Embryonic facial prominence (tissue), 1 donor: ENCODE measurements at regions not wholly inside any gene's neighbourhood (a gene's known extent, or its start where the extent isn't known, plus 50 kb on each side); places are given as distances from the start of the nearest gene placed in this dataset.
A peak's percentile ranks its signal among the peaks of the same experiment; 100 is the strongest.
"Not testable (repeated sequence)": the region's sequence is repeated elsewhere in the genome, so short reads cannot be mapped to it uniquely, and the experiment has no call there.

Experiments used
- DNase-seq: peaks from one replicate; pipeline ENCODE4 v3.0.0-alpha.2; 2016; ENCODE audit errors: extremely low spot score

GRCh38 chr14:83172363-83172762, 1638.7 kb upstream of the SEL1L start:
- no peak for DNase-seq

DNA sequence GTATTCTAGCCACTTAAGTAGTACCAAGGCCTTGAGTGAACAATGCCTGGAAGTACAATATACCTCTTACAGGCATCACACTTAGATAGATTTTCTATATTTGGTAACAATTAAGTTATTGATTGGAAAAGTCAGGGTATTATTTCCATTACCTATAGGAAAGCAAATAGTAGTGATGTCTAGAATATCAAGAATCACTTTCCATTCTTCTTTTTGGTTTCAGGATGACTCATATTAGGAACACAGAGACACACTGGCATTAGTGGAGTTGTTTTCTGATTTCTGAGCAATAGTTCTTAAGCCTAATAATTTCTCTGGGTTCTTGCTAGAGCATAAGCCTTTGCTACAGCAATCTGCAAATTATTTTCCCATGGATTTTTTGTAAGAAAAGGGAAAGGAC, 1640.0 kb upstream of the SEL1L start:
- DNase-seq: no peak

DNA sequence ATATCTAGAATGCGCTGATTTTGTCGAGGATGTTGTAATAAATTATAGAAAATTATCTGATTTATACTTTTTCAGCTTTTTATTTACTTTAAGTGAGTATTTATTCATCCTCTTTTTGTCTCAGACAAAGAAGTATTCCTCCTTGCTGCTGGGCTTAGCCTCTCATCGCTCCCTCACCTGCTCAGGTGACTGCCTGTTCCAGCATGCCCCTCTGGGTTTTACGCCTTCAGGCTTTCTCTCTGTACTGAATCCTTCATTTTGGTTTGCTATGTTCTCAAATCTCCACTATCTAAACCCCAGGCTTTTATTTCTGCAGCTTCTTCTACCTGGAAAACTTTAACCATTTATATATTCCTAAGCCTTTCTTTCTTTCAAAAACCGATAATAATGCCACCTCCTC, 1650.9 kb upstream of the SEL1L start:
- no peak for DNase-seq

DNA sequence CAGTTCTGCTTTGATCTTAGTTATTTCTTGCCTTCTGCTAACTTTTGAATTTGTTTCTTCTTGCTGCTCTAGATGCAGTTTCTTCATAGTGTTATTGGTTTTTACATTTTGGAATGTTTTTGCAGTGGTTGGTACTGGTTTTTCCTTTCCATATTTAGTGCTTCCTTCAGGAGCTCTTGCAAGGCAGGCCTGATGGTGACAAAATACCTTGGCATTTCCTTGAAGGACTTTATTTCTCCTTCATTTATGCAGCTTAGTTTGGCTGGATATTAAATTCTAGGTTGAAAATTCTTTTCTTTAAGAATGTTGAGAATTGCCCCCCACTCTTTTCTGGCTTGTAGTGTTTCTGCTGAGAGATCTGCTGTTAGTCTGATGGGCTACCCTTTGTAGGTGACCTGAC, 1654.7 kb upstream of the SEL1L start:
- DNase-seq: not testable (repeated sequence)

DNA sequence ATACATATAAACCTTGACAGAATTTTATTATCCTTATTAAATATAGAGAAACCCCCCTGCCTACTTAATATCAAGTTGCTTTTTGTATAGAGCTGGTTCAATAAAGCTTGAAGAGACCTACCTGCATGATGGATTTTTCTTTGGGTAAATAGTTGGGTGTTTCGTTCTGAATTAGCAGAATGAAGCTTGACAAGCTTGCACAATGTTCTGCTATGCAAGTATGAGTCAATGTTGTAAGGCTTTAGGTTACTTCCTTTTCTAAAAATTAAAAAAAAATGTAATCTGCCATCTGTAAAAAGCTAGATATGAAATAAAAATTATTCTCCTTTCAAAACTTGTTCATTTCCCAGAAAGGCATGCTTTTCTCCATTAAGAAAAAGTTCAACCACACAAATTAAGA, 1662.6 kb upstream of the SEL1L start:
- no peak for DNase-seq

GRCh38 chr14:83197271-83197670, 1663.6 kb upstream of the SEL1L start:
- DNase-seq: no peak

GRCh38 chr14:83207550-83207949, 1673.9 kb upstream of the SEL1L start:
- DNase-seq: no peak

GRCh38 chr14:83208341-83208740, 1674.7 kb upstream of the SEL1L start:
- no peak for DNase-seq

DNA sequence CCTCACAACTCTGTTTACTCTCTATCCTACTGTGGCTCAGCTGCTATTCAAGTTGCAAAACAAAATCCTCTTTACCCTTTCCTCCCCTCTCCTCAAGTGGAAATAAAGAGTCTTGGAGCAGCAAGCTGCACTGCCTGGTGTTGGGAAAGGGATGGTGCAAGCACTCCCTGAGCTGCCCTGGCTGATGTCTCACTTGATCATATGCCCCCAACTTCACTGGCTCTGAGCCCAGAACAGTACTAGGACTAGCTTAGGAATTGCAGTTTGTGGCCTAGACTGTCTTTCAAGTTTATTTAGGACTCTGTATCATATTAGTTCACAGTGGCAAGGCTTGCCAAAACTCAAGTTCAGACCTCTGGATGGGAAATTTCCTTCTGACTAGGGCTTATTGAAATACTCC, 1683.8 kb upstream of the SEL1L start:
- DNase-seq: peak; percentile 17

DNA sequence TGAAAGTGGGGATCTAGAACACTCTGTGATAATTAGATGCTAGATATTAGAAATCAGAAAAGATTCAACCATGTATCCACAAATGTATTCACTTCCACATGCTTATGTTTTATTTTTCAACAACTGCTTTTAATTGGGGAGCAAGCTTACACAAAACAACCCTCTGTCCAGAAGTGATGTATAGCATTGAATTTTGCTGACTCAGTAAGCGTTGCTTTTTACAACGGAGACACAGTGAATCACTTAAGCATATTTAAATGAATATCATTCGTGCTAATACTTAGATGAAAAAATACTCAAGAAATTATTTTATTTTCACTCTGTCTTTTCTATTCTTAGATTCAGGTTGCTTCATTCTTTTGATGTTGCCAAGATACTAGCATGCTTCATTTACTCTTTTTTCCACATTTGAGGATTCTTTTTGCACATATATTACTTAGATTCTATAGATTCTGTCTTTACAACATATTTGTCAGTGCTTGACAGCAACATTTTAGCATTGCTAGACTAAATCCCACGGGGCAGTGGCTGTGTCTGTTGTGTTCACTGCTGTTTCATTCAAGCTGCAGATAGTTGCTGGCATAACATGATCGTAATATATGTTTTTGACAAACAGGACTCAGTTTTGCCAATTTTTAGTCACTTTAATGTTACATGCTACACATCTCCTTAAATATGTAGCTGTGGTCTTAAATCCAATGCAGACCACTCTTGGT, 1714.4 kb upstream of the SEL1L start:
- DNase-seq: no peak

DNA sequence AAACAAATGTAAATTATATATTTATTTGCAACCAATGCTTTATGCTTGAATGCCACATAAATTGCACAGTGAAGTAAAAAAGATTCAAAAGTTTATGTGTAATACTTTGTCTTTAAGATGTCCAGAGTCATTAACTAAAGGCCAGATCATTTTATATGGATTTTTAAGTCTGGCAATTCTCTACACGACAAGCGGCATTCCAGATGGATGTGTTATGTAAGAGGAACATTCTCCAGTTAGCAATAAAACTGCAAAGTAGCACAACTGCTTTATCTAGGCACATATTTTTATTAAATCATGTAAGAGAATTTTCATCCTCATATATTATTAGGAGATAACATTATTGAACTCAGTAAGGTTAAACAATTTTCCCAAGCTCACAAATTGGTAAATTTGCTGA, 1717.7 kb upstream of the SEL1L start:
- no peak for DNase-seq

DNA sequence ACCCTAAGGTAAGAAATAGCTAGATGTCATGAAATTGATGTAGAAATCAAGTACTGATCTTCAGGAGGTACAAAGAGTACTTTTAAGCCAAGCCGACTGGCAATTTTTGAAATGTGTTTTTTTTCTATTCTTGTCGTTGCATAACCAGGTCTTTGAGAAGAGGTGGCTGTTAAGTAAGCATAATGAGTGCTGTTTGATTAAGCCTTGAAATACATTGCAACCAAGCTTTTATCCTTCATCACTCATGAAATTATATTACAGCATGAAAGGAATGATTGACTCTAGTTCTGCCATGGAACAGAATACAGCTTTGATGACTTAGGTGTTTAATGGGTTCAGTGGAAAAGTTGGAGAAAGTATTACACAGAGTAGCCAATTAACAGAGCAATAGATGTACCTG, 1720.2 kb upstream of the SEL1L start:
- DNase-seq: no peak

- DNase-seq: no peak
These were observed 1721.5 kb upstream of the SEL1L start for GRCh38 chr14:83255015-83255726.

DNA sequence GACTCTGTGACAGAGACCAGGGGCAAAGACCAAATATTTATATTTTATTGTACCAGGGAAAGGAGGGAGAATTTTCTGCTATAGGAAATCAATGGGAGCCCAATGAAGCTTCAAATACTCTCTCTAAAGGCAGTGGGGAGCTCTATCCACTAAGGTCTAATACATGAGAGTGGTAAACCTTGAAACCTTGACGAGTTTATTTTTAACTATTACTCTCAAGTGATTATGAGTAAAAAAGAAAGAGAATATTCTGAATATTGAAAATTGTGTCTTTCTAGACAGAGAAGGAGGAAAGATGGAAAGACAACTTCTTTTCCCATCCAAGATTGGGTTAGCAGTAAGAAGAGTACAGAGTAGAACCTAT, 1722.1 kb upstream of the SEL1L start:
- DNase-seq: no peak

DNA sequence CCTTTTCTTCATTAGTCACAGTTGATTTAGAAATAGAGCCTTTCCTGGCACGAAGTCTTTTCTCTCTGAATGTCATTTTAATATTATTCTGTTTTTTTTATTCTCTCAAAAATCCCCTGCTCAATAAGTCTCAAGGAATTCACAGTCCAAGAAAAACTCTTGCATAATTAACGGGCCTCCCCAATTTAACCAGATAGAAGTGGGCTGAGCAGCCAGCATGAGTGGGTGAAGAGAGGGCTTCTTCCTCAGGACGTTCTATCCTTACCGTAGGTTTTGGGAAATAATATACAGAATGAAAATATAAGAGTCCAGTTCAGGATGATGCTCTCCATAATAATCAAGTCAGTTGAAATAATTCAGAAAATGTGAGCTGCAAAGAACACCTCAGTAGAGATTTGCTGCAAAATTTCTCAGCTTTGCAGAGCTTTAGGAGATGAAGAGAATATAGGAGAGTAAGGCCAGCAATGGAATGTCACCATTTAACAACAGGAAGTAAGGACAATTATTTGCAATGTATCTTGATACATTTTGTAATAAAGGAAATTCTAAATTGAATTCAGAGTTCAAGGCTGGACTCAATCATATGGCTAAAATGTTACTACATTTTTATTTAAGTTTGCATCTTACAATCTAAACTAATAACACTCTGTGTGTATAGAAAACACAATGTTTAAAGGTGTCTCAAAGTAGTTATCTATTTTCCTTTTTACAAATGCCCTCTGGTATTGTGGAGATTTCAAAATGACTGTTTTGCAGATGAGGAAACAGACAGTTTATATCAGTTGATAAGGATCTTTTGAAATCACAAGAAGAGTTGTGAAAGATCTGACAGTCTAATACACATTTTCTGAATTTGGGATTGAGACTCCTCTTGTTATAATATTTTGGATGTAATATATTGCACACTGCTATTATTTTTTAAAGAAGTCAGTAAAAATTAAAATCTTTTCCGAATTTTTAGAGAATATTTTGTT, 1724.1 kb upstream of the SEL1L start:
- DNase-seq: no peak

GRCh38 chr14:83260751-83261150, 1727.1 kb upstream of the SEL1L start:
- no peak for DNase-seq

- DNase-seq: no peak
These were observed 1735.9 kb upstream of the SEL1L start for GRCh38 chr14:83269583-83269982.

GRCh38 chr14:83271663-83272062, 1738.0 kb upstream of the SEL1L start:
- DNase-seq: no peak

GRCh38 chr14:83280719-83281118, 1747.1 kb upstream of the SEL1L start:
- DNase-seq: no peak

DNA sequence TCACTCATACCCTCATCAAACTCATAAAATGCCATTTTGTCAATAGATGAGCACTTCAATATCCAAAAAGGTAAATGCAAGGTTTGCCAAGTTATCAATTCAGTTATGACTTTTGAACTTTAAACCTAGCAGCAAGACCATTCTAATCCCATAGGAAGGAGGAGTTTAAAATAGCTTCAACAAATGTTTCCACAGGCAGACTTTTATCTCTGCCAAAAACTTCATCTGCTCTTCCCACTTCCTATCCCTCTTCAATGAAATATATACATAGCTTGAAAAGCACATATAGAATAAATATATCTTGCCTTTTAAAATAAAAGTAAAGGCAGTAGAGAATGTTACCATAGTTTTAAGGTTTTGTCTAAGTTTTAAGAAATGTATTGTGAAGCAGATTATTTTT, 1749.1 kb upstream of the SEL1L start:
- DNase-seq: no peak

GRCh38 chr14:83287300-83287699, 1753.6 kb upstream of the SEL1L start:
- DNase-seq: no peak

GRCh38 chr14:83289390-83289789, 1755.7 kb upstream of the SEL1L start:
- no peak for DNase-seq

DNA sequence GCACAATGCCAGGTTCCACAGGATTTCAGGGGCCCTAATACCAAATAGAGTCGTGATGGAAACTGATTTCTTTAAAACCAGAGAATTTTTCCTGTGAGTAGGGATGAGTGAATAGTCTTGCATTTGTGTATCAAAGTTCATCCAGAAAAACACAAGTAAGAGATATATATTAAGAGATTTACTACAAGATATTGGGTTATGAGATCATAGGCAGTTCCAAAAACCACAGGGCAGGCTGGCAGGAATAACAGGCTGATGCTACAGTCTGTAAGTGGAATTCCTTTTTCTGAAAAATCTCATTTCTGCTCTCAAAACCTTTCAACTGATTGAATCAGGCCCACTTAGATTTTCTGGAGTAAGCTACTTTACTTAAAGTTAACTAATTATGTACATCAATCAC, 1756.2 kb upstream of the SEL1L start:
- no peak for DNase-seq
